ENCODE measurements at regions not wholly inside any gene's neighbourhood (a gene's known extent, or its start where the extent isn't known, plus 50 kb on each side); places are given as distances from the start of the nearest gene placed in this dataset.

DNA sequence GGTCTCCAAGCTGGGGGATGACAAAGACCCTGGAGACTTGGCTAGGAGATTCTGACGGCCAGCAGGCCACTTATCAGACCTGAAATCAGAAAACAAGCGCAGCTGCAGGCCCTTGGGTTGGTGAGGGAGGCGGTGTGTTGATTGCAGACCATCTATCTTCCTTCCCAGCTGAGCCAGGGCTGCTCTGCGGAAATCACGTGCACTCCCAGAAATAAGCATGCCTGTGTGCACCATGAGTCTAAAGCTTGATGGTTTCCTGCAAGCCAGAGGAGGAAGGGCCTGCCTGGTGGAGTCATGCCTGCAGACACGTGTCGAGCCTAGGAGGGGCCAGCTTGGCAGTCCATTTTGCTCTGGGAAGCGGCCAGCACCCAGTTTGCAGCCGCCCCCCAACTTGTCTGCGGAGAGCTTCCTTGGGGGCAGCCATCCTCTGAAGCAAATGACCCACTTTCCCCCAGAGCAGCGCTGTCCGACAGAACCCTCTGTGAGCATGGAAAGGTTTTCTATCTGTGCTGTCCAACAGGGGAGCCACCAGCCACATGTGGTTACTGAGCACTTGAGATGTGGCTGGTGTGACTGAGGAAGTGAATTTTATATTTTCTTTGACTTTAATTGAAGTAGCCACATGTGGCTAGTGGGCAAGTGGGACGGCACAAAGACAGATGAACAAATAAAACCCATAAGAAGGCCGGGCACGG lies 175.7 kb upstream of the BCOR start:
- intact Hi-C loops (cut with DNase I, micrococcal nuclease) = no loop called here

DNA sequence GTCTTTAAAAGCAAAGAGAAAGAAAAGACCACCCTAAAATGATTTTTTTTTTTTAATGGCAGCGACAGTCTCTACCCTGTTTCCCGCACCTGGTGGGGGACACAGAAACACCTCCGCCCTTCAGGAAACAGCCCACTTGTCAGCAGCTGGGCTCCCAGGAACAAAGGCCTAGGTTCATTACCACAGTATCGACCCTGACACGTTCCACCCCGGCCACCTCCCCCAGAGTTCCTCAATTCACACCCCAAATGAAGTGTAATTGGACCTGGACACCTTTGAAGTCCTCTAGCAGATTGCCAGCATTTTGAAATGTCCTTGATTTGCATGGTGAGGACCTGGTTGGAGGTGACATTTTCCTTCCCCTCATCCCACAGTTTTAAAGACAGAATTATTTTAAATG lies 175.0 kb upstream of the BCOR start:
- ATAC-seq (no peak), DNase-seq (no peak)
- intact Hi-C loops (cut with DNase I, micrococcal nuclease) = no loop called here

More for the DNA sequence above, 175.7 kb upstream of the BCOR start:
- DNase-seq = peak; percentile 9 to 36
- no peak for ATAC-seq

DNA sequence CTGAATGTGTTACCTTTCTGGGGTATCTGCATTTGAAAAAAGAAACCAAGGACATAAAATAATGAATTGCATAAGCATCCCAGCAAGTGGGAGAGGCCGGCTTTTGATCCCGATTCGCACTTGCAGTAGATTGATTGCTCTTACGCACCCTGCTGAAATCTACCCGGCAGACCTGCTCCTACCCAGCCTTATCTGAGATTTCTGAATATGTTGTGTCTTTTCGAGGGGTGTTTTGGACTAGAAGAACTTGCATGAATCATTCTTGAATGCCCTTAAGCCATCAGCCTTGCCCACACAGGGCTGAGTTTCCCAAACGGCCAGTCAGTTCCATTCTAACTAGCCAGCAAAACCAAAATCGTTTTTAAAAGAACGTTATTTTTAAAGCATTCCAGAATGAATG lies 174.4 kb upstream of the BCOR start:
- DNase-seq (no peak), ATAC-seq (no peak)
- intact Hi-C loops (cut with DNase I, micrococcal nuclease) = no loop called here

DNA sequence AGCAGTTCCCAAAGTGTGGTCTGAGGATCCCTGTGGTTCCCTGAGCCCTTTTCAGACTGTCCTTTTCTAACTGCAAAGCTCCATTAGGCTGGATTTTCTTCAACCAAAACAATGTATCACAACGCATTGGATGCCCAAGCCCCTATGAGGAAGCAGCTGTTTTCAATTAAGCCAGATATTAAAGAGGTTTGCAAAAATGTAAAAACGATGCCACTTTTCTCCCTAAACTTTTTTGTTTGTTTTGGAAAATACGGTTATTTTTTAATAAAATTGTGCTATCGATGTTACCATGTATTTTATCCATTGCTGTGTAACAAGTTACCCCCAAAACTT lies 170.4 kb upstream of the BCOR start:
- no peak for ATAC-seq
- DNase-seq = no peak
- intact Hi-C loops (cut with DNase I, micrococcal nuclease) = no loop called here

DNA sequence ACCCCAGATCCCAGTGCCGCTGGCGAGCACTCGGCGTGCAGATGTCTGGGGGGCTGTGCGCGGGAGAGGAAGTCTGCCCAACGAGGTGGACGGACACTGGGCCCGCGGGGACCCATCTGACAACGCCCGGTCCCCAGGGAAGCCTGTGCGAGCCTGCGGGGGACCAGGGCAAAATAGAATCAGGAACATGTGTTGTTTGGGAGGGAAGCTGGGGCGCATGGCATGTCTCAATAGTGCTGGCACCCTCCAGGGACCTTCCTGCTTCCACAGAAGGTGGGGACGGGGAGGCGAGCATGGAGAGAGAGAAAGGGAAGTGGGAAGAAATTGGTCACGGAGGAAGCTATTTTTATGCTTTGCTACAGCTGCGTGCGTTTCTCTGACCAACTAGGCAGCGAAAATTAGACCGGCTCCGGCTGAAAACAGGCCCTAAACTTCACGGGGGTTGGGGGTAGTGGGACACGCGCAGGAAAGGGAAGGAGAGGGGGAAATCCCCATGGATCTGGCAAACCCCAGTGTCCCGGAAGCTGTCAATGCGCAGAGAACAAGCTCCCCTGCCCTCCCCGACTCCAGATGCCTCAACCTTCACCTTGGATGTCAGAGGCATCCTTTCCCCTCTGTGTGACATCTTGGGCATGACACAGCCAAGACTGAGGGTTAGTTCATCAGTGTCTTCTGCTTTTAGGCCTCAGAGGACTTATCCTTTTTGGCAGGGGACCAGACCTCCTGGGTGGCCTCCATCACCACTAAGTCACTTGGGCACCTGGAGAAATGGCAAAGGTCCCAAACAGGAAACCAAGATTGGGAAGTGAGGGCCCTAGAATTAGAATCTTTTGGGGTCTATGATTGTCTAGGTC lies 169.8 kb upstream of the BCOR start:
- peak; percentile 16 for ATAC-seq
- intact Hi-C loops (cut with DNase I, micrococcal nuclease) = no loop called here
- peak; percentile 10 to 29 for DNase-seq

DNA sequence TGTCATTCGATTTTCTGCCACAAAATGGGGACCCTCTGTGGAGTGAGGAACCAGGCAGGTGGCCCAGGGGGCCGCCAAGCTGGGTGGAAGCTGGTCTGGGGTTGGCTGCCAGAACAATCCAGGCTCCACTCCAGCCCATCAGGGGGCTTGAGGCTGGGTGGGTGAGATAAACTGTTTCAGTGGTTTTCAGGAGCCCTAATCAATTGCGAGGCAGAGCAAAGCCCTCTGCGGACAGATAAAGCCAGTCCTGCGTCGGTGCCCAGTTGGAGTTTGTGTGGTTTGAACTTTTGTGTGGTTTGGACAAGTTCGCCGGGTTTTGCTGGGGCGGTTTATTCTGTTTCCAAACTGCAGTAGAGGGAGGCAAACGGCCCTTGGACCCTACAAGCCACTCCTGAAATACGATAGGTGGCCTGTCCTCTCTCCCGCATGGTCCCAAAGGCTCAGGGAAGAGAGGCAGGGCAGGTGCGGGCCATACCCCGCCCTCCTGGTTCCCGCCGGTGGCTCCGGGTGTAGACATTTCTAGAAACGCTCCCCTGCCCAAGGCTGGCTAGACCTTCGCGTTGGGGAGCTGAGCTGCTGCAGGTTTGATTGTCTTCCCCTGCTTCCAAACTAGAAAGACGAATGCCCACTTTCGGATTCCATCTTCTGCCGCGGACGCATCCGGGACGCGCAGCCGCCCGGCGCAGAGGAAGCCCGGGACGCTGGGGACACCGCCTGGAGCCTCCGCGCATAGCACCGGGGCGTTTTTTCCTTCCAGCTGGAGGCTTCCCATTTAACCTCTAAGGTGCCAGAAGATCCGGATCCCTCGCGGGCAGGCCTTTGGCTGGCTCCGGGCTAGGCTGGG lies 169.0 kb upstream of the BCOR start:
- DNase-seq (peak; percentile 37 to 68), ATAC-seq (peak; percentile 97)
- intact Hi-C loops (cut with DNase I, micrococcal nuclease) = no loop called here

DNA sequence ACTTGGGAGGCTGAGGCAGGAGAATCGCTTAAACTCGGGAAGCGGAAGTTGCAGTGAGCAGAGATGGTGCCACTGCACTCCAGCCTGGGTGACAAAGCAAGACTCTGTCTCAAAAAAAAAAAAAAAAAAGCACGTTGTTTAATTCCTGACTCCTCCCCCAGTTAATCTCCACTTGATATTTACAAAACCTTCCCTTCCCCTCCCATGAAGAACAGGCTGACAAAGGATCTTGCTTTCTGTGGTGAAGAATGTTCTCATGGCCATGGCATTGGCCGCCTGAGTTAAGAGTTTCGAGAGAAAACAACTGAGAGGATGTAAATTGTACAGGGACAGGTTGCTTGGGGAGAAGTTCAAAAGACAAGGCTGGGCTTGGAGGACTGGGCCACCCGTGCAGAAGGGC lies 168.2 kb upstream of the BCOR start:
- ATAC-seq = no peak
- no peak for DNase-seq
- intact Hi-C loops (cut with DNase I, micrococcal nuclease) = no loop called here

DNA sequence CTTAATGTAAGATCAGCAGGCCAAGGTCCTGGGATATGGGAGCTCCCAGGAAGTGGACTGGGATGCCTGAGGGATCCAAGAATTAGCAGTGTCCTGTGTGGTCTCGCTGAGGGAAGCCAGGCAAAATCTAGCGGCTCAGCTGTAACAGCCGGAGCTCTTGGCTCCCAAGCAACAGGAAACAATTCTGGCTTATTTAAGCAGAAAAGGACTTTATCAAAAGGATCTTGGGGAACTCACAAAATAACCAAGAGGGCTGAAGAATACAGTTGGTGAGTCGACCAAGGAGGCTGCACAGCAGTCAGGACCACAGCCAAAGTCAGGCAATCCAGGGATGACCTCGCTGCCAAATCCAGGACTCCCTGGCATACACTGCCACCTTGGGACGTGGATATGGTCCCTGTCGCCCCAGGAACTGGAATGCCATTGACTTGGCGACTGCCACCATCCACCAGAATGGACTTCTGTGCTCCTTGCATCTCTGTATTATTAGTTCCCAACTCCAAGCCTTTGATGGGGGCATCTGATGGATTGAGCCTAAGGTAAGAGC lies 165.3 kb upstream of the BCOR start:
- DNase-seq (no peak), ATAC-seq (no peak)
- intact Hi-C loops (cut with DNase I, micrococcal nuclease) = no loop called here

DNA sequence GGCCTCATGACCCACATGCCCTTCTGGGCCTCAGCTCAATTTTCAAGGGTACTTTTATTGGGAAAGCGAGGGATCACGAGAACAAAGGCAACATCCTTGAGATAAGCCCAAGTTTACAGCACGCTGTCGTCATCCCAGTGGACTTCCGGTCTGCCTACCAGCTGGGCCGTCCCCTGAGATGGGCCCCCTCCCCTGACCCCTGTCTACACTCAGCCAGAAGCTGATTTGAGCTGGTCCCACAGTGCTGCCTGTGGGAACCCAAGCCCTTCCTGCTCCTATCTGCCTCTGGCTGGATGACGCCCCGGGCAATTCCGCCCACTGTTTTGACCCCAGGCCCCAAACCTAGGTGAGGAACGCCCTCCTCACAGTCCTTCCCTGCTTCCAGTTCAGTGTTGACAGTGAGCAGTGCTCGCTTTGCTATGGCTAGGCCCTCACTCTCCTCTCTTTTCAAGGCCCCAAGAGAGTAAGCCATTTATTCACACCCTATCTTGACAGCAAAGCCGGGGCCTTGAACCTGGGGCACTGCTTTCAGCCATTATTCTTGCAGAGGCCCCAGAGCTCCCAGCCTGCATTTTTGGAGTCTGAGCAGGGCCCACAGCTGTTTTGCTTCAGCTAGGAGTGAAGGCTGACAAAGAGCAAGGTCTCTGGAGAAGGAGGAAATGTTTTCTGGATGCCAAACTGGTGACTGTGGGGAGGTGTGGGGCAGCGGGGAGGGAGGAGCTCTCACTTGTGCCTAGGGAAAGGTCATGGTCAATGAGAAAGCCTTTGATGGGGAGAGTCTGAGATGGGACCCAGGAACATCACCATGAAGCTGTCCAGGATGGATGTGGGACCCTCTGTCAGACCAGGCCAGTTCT lies 164.6 kb upstream of the BCOR start:
- ATAC-seq = no peak
- intact Hi-C loops (cut with DNase I, micrococcal nuclease) = no loop called here

DNA sequence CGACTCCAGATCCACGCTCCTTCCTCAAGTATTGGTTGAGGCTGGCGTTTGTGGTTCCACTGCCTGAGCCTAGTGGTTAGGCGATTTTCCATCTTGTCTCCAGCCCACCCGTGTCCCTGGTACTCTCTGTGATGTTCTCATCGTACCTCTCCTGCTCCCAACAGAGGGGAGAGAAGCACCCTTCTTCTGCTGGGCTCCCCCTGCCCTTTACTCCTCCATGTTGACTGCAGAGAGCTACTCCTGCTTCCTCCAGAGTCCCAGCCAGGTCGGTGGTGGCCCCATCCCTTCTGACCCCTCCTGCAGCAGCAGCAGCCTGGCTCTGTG lies 164.0 kb upstream of the BCOR start:
- ATAC-seq = no peak
- DNase-seq = no peak
- intact Hi-C loops (cut with DNase I, micrococcal nuclease) = no loop called here

More for the DNA sequence above, 164.6 kb upstream of the BCOR start:
- DNase-seq = no peak

DNA sequence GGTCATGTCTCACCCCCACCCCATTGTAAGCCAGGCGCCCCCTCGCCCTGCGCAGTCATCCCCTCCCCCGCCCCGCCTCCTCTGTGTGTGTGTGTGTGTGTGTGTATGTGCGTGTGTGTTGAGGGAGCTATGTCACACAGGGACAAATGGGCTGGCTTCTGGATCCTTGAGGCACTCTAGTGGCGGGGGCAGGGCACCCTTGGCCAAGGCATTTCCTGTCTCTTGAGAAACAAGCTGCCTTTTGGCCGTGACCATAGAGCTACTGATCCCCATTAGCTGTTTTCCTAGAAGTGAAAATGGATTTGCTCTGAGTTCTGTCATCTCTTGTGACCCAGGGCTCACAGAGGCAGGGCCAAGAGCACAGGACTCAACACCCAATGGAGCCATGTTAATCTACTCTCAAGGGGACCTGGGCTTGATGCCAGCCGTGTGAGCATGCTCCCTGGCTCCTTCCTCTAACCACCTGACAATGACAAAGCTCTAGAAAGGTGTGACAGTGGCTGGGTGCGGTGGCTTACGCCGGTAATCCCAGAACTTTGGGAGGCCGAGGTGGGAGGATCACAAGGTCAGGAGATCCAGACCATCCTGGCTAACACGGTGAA lies 162.5 kb upstream of the BCOR start:
- intact Hi-C loops (cut with DNase I, micrococcal nuclease) = no loop called here
- DNase-seq = no peak

DNA sequence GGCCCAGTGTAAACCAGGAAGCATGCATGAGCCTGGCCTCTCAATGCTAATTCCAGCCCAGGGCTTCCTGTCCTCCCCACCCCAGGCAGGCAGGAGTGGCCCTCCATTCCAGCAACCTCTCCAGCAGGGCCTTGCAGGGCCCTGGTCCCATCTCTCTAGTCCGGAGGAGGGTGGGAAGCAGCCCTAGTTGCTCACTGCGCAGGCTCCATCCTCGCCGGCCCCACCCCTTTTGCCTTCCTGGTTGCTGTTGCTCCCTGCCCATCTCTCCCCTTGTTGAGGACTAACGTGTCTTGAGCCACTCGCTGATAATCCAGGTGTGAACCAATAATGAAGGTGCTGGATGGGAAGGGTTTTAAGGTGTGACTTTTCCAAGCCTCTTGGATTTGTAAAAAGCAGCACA lies 161.2 kb upstream of the BCOR start:
- ATAC-seq (no peak), DNase-seq (no peak)
- intact Hi-C loops (cut with DNase I, micrococcal nuclease) = no loop called here

More for the DNA sequence above, 162.5 kb upstream of the BCOR start:
- ATAC-seq = no peak

DNA sequence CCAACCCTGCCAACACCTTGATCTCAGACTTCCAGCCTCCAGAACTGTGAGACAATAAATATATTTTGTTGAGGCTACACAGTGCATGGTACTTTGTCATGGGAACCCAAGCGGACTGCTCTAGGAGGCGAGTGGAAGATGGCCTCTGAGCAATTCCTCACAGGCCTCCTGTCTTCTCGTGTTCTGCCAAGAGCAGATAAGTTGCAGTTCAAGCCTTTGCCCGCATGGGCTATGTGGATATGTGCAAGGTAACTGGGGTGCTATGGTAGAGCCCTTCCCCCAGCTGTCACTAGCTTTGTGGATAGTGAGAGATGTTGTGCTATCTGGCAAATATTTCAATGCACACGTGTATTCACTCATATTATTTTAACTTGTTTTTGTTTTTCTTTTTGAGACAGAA lies 156.0 kb upstream of the BCOR start:
- no peak for ATAC-seq
- intact Hi-C loops (cut with DNase I, micrococcal nuclease) = no loop called here
- DNase-seq = no peak

DNA sequence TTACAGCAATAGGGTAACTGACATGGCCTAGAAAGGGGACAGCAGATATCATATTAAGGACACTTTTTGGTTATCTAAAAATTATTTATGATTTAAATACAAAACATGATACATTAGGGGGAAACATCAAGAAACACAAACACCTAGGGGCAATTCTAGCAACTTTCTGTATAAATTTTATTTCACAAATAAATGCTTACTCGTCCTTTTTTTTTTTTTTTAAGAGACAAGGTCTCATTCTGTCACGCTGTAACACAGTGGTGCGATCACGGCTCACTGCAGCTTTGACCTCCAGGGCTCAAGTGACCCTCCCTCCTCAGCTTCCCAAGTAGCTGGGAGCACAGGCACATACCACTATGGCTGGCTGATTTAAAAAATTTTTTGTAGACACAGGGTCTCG lies 151.8 kb upstream of the BCOR start:
- no peak for DNase-seq
- no peak for ATAC-seq
- intact Hi-C loops (cut with DNase I, micrococcal nuclease) = no loop called here

DNA sequence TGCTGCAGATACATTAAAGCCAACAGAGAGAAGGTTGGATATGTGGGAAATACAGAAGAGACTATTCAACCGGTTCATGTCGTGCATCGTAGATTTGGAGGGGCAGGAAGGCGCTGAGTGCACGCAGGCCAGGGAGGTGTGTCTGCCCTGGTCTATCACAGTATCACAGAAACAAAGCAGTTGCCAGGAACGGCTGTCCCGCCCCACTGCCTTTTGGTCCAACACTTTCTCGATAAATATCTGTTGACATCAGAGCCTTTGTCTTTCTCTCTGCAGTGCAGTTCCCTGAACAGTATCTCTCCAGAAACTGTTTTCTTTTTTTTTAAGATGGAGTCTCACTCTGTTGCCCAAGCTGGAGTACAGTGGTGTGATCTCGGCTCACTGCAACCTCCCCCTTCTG lies 151.1 kb upstream of the BCOR start:
- intact Hi-C loops (cut with DNase I, micrococcal nuclease) = no loop called here
- ATAC-seq (no peak), DNase-seq (no peak)

DNA sequence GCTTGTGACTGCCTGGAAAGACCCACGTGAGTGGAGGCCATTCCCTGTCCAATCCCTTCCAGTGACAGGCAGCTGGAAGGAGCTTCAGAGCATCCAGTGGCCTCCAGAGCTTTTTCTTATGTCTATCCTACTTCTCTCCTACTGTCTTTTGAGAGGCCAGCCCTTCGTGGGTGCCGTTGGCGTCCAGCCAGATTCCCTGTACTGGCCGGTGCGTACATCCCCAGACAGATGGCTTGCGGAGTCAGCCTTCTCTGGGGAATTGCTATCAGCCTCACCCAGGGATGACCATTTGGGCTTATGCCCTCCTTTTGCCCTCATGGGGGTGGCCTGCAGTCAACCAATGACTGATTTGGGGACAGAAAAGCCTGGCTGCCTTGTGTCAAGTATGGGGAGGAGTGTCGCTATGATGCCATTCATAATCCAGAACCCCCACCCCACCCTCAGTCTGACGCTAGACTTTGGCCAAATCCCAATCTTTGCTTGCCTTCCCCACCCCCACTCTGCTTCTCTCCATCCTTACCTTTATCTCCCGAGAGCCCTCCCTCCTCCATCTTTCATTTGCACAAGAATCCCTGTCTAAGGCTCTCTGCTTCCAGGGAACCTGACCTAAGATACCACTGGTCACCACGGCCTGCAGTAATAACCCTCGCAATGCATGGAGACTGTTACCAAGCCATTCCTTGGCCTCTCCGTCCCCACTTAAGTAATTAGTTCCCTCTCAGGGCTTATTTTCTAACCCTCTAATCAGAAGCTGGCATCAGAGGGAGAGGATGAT lies 150.3 kb upstream of the BCOR start:
- DNase-seq = no peak
- intact Hi-C loops (cut with DNase I, micrococcal nuclease) = no loop called here

DNA sequence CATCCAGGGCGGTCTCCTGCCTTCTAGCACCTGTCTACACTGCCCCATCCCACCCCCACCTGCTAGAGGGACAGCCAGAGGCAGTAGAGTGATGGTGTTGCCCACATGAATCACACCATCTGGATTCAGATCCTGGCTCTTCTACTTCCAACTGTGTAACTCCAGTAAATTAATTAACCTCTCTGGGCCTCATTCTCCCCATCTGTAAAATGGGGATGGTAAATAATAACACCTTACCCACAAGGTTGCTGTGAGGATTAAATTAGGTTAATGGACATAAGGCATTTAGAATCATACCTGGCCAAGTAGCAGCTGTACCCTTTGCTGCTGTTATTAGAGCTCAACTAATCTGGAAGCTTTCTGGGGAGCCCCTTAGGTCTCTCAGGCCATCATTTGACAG lies 149.6 kb upstream of the BCOR start:
- ATAC-seq (no peak), DNase-seq (no peak)
- intact Hi-C loops (cut with DNase I, micrococcal nuclease) = no loop called here

More for the DNA sequence above, 150.3 kb upstream of the BCOR start:
- no peak for ATAC-seq
